GM19467 (cell line): ENCODE measurements at regions not wholly inside any gene's neighbourhood (a gene's known extent, or its start where the extent isn't known, plus 50 kb on each side); places are given as distances from the start of the nearest gene placed in this dataset.

Experiments used
- ATAC-seq: cut with Tn5 transposase; IDR thresholded peaks from one replicate; pipeline ENCODE4 v1.9.1; 2021; ENCODE audit warnings: mild to moderate bottlenecking, moderate library complexity; ENCODE audit not compliant: unreplicated experiment

DNA sequence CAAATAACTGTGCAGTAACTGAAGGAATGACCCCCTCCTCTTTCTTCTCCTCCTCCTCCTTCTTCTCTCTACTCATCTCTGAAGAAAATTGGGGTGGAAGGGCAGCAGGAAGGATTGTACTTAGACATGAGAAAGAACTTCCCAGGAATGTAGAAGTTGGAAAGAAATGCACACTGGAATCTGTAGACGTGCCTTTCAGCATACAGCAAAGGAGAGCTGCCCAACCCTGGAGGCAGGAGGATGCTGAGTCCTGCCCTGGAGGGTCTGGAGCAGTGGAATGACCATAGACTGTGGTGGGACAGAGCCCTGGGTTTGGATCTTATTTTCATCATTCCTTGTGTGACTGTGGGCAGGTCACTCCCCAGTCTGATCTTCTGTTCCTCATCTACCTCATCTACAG, 80.1 kb downstream of the PJA1 start:
- no peak for ATAC-seq

DNA sequence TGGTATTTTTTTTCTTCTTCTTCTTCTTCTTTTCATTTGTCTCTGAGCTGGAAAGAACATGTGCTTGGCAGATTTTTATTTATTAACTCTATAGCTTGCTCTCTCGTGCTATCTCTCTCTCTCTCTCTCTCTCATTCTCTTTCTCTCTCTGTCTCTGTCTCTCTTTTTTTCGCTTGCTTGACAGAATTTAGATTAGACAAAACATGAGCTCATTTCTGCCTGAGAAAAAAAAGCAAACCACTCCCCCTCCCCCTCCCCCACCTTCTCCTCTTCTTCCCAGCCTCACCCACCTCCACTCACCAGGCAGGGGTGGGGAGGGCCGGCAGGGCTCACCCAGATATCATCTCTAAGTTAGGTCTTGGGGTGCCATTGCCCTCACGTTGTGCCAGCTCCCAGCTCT, 81.5 kb downstream of the PJA1 start:
- ATAC-seq = no peak

DNA sequence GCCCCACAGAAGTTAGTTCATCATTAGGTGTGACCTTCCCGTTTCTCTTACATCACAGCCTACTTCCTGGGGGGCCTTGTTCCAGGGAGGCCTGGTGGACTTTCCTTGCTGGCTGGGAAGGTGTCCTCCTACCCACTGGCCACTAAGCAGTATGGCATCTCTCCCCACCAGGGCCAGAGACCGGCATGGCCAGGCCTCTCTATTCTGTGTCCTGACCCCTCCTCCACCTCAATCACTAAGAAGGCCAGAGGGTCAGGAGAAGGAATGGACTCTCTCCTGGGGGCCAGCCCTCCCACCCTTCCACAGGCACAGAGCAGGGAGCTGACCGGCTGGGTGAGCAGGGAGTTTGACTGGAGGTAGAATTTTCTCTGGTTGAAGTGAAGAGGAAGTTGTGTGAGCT, 81.9 kb downstream of the PJA1 start:
- no peak for ATAC-seq

DNA sequence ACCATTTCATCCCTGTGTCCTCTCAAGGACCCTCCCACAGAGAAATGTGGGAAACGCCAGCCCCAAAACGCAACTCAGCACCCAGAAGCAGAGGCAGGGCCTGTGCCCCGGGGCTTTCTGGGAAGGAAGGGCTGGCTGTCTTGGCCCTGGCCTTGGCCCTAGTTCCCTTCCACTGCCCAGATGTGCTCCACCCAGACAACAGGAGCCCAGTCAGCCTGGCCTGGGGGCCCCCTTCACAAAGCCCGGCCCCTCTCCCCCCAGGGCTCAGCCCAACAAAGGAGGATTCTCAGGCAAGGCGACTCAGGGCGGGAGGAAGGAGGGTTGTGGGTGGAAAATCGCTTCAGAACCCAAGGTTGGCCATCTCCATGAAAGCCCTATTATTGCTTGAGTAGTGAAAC, 82.5 kb downstream of the PJA1 start:
- ATAC-seq = no peak

DNA sequence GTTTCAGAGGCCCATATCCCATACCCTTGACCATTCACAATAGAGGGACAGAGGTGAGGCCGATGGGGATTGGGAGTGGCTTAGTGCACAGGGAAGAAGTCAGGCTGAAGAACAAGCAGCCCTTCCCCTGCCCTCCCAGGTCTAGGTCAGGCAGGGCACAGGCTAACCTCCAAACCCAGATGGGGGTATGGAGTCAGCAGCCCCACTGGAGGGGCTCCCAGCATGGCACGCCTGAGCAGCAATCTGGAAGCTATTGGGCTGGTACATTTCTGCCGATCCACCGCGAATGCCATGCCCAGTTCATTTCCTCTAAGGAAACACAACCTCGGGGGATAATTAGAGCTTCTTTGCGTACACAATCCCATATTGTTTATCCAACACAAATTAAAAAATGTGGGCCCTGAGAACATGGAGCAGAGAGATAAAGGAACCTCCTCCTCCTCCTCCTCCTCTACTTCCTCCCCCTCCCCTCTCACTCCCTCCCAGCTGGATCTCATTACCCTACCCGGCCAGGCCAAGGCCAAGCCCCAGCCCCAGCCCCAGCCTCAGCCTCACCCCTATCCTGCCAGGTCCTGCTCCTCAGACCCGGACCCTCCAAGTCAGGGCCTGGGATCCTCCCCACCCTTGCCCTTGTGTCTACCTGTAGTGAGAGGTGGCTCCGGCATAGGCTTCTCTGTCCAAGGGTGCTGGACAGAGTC, 83.0 kb downstream of the PJA1 start:
- ATAC-seq = no peak

DNA sequence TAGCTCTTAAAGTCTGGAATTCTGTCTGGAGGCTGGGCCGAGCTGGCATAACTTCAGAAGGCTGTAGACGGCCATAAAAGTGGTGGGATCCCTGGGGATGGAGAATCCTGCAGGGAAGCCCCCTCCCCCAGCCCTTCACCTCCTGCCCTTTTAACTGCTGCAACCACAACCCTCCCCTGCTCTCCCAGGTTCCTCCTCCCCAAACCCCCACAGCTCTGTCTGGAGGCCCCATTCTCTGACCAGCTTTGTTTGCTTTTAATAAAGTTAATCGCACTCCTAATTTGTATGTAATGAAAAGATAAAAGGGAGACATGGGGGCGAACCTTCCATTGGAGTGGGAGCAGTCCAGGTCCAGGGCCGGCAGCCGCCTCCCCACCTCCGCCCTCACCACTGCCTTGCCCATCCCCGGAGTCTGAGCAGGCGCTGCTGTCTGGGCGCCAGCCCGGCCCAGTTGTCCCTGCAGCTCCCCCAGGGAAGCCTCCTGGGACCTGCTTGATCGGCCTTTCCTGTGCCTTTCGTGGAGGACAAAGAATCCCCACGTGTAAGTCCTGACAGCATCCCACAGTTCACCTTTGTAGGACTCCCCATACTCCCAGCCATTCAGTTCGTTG, 84.3 kb downstream of the PJA1 start:
- no peak for ATAC-seq

DNA sequence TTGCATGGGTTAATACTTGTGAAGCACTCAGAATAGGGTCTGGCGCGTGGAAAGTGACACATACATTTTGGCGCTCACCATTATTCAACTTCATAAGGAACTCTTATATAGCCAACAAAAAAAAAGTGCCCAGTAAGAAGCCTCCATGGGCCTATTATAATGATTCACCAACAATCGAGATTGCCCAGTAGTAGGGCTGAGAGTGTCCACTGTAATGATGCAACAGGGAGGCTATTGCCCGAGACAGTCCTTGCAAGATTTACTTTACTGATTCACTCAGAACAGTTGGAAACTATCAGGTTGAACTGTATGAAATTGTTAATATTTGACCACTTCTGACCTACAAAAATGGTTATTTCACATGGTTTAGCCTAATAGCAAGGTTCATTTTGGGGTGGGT, 86.0 kb downstream of the PJA1 start:
- ATAC-seq = no peak

DNA sequence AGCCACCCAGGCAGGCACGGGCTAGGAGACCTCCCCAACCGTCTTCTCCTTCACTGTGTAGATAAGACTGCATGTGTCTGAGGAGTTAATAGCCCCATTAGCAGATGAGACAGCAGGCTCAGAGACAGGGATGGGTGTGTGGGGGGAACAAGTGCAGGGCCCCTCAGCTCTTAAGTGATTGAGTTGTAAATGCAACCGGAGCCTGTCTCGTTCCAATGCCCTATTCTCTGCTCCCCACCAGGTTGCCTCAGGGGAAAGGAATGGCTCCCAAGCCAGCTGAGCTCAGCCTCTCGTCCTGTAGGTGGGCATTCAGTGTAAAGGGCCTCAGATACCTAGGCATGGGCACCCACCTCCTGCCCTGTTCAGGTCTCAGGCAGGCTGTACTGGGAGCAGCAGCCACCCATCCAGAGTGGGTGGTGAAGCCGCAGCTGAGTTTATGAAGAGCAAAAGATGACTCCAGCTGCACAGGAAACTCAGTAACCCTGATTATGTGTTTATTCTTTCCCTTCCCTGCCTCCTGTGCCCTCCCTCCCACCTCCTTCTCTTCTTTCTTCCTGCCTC, 87.3 kb downstream of the PJA1 start:
- ATAC-seq = no peak

DNA sequence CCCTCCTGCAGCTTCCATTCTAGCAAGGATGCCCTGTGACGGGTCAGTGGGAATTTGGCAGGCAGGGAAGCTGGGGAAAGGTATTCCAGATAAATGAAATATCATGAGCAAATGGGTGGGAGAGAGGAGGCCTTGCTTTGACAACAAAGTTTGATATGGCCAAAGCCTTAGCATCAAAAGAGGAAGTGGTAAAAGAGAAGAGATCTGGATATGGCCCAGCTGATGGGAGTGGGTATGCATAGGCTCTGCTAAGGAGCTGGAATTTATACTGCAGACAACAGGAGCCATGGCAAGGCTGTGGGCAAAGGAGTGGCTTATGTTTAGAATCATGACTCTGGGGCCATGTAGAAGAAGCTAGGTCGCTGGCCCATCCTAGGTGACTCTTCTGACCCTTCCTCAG, 89.2 kb downstream of the PJA1 start:
- no peak for ATAC-seq

DNA sequence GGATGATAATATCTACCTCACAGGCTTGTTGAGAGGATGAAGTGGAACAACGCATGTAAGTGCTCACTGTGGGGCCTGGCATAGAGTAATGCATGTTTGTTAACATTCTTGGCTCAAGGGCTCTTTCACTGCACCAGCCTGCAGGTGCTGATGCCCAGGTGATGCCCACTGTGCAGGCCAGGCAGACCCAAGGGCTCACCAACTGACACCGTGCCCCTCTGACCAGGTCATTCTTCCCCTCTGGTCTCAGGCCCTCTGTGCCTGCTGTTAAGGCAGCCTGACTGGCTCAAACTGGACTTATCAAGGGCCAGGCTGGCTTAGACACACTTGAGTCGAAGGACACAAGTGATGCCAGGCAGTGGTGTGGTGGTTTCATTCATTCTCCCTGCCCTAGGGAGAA, 90.5 kb downstream of the PJA1 start:
- no peak for ATAC-seq

DNA sequence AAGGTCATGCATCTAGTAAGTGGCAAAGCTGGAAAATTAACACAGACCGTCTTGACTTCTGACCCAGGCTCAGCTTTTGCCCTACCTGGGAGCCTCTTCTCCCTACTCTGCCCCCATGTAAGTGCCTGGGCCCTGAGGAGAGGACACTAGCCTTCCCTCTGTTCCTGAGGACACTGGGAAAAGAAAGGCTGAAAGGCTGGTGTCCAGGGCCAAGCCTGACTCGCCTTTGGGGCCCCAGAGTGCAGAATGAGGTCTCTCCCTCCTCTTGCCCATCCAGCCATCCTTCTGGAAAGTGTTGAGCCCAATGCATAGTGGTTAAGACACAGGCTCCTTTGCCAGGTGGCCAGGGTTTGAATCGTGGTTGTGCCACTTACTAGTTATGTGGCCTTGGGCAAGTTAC, 91.5 kb downstream of the PJA1 start:
- ATAC-seq = no peak

DNA sequence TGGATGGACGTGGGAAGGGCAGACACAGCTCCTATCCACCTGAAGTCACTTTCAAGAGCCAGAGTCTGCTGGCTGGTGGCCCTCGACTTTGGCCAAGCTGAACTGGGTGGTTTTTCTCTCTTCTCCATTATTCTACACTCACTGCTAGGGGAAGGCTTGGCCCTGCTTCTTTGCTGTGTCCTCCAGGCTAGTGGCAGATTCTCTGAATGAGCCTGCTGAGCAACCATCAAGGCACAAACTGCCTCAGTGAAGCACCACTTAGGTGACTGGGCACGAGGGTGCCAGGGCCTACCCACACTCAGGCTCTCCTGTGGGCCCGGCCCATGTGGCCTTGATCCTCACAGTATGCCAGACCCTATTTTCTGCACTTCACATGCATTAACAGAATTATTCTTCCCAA, 92.0 kb downstream of the PJA1 start:
- ATAC-seq = no peak

DNA sequence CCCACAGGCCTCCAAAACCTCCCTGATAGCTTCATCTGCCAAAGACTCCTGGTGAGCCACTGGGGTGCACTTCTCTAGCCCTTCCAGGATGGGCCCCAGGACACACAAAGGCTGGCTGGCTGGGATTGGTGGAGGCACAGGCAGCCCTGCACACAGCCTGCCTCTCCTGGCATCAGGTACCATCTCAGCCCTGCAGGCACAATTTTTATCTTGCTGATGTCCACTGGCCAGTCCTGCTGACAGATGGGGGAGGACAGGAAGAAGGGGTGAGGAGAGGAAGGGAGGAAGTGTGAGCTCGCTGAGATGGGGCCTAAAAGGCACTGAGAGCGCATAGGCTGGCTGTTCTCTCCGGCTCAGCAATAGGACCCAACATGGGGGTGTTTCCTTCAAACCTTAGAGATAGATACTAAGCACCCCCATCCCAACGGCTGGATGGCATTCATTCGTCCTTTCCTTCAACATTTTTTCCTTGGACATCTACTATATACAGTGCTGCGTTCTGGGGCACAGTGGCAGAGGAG, 92.7 kb downstream of the PJA1 start:
- ATAC-seq = no peak

DNA sequence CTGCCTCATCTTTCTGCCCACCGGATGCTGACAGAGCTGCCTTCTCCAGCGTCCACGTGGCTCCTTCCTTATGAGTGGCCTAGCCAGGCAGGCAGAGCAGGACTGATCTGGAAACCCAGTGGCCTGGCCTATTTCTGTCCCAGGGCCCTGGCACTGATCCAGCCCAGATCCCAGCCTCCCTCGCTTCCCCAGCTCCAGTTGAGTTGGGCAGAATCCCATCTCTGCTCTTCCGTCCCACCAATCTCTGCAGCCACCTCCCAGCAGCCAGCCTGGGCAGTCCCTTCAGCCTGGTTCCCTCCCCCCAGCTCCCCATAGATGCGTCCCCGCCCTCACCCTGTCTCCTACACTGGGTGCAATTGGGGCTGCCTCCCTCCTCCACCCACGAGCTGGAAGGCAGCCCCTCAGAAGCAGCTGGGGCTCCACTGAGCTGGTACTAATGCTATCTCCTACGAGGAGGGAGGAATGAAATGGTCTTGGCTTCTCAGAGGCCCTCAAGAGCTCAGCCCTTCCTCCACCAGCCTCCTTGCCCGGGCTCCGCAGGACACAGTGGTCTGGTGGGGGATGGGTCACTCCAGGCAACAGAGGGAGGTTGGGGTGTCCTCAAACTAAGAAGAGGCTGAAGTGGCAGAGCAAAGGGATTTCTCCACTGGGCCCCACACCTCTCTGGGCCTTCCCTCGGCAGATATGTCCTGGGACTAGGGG, 94.2 kb downstream of the PJA1 start:
- ATAC-seq = no peak

DNA sequence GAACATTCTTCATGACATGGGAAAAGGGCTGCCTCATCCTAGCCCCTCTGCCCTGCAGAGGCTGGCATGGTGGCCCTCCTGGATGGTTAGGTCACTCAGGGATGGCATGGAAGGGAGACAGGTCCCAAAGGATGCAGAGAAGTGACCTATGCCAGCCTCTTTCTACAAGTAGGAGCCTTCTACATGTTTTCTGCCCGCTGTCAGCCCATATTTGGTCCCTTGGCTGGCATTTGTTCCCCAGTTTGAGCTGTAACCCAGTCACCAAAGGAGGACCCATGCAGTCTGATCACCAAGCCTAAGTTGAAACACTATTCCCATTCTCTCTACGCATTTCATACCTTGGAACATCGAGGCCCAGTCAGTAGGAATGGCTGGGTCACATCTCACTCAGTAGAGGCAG, 95.4 kb downstream of the PJA1 start:
- no peak for ATAC-seq

DNA sequence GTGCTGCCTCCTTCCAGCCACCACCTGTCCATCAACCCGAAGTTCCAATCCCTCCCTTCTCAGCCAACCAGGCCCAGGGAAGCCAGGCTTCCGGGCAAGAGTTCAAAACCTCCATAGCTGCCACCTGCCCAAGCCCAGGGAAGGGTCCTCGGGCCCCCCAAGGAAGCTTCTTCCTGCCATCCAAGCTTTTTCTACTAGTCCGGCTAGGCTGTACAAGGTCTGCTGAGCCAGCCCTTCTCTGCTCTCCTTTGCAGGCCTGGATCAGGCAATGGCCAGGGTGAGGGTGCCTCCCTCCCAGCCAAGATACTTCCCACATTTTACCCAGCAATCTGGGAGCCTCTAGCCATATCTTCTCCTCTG, 96.2 kb downstream of the PJA1 start:
- ATAC-seq = no peak

DNA sequence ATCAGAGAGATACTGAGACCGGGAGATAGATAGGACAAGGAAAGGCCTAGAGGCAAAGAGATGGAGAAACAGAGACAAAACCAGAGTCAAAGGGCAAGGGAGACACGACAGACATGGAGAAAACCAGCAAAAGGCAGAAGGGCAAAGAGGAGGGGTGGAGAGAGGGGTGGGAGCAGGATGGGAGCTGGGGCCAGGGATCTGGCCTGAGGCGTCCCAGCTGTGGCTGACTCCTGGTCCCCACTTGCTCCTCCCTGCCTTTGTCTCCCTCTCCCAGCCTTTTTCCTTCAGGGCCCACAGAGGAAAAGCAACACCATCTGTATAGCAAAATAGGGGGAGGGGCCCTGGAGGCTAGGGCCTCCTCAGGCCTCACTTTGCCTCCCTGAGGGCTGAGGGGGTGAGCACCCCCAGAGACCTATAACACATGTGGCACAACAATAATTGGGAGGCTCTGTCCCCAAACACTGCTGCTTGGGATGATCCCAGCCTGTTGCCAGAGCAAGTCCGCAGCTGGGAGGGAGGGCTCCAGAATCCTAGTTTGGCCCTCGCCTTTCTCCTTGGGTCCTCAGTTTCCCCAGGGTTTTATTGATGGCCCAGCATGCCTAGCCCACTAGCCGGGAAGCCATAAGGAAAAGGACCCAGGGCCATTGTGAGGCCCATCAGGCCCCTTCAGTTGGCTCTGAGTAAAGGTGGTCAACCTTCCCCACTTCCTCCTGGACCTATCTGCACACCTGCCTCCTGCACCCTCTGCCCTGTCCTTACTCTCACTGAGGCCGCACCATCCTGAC, 96.8 kb downstream of the PJA1 start:
- no peak for ATAC-seq

DNA sequence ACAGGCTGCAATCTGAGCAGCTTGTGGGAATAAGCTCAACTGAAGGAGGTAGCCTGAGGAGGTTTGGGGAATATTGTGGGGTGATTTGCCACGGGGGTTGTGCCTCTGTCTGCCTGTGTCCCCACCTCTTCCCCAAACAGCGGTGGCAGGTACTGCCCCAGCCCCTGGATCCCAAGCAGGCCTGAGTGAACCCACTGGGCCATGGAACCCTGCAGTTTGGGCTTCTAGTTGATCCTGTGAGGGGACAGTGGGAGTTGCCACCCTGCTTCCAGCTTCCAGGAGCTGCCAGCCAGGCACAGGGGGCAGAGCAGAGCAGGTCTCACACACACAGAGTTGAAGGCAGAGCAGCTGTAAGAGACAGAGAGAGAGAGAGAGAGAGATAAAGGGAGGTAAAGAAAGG, 97.4 kb downstream of the PJA1 start:
- ATAC-seq = no peak

DNA sequence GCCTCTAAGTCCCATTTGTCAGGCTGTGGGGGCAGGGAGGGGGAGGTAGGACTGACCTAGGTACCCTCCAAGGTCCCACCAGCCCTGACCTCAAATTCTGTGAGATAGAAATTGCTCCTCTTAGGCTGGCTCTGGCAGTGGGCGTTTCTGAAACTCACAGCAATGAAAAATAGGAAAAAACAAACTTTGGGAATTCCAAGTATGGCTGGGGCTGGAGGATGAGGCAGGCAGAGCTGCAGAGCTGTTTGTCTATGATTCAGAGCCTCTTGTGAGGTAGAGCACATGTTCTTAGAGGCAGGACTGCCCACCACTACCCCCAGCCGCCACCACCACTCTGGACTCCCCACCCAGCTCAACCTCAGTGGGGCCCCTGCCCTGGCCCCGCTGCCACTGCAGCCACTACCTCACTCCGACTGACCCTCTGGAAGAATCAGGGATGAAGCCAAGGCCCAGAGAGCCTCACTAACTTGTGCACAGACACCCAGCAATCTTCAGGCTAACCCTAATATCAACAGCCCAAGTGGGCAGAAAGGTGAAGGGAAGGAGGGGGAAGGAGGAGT, 98.2 kb downstream of the PJA1 start:
- no peak for ATAC-seq

DNA sequence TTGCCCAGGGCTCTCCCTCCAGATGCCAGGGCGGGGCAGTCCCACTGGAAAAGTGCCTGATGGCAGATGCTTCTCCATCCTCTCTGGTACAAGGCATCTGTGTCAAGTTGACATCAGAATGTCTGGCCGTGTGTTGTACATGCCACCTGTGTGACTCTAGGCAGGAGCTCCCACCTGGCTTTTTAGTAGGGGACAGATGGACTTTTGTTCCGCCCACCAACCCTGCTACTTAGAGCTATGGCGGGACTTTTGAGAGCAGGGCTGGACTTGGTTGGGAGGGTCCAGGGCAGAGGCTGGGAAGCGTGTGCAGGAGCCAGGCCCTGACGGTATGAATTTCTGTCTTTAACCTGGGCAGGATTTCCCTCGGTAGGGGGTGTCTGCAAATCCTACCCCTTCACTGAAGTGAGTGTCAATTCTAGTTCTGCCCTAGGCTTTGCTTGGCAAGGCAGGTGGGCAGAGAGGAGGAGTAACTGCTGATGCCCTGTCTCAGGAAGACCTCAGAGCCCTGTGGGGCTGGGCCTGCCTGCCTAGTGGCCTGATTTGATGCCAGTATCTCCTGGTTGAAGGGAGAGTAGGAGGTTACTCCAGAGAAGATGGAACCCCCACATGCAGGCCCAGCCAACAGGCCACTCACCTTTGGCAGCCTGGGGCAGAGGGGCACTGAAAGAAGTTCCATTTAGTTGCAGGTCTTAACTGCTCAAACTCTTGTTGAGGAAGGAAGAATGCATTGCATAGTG, 99.1 kb downstream of the PJA1 start:
- ATAC-seq = no peak
